HG03139 (cell line): ENCODE measurements at regions not wholly inside any gene's neighbourhood (a gene's known extent, or its start where the extent isn't known, plus 50 kb on each side); places are given as distances from the start of the nearest gene placed in this dataset.
"Not testable (repeated sequence)": the region's sequence is repeated elsewhere in the genome, so short reads cannot be mapped to it uniquely, and the experiment has no call there.

ENCODE experiments used
- ATAC-seq: cut with Tn5 transposase; IDR thresholded peaks from one replicate; pipeline ENCODE4 v1.9.1; 2021; ENCODE audit not compliant: unreplicated experiment

DNA sequence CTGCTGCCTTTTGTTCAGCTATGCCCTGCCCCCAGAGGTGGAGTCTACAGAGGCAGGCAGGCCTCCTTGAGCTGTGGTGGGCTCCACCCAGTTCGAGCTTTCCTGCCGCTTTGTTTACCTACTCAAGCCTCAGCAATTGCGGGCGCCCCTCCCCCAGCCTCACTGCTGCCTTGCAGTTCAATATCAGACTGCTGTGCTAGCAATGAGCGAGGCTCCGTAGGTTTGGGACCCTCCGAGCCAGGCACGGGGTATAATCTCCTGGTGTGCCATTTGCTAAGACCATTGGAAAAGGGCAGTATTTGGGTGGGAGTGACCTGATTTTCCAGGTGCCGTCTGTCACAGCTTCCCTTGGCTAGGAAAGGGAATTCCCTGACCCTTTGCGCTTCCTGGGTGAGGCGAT is 51.9 kb downstream of the DIPK2A start:
- not testable (repeated sequence) for ATAC-seq

DNA sequence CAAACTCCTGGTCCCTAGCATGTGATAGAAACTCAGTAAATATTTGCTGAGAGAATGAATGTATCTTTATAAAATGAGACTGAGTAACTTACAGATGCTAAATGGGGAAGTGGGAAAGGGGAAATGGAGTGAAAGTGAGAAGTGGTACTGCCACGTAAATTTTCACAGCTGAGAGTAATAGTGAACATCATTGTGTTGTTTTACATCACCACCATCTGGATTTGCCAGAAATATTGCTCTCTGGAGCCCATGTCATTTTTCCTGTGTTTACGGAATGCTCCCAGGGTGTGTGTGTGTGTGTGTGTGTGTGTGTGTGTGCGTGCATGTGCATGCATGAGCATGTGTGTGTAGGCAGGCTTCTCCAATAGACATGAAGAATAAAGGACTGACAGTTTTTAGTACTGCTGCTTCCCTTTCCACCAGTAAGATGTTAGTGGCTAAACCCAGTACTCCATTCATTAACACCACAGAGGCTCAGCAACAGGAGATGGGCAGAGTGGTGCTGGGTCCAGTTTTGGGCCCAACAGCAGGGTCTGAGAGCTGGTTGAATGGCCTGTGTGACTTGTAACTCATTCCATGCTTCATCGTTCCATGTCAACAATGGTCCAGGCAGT is 57.3 kb downstream of the DIPK2A start:
- ATAC-seq = peak; percentile 91

DNA sequence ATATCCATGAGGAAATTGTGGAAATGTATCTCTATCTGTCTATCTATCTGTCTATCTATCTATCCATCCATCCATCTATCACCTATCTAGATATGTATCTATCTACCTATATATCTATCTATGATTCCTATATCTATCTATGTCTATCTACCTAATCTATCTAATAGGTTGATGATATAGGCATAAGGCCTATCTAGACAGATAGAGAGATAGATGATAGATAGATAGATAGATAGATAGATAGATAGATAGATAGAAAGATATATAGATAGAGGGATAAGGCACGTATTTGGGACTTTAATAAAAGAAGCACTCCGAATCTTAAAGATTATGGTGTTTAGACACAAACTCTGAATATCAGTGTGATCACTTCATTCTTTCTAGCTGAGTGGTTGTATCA is 58.1 kb downstream of the DIPK2A start:
- no peak for ATAC-seq

DNA sequence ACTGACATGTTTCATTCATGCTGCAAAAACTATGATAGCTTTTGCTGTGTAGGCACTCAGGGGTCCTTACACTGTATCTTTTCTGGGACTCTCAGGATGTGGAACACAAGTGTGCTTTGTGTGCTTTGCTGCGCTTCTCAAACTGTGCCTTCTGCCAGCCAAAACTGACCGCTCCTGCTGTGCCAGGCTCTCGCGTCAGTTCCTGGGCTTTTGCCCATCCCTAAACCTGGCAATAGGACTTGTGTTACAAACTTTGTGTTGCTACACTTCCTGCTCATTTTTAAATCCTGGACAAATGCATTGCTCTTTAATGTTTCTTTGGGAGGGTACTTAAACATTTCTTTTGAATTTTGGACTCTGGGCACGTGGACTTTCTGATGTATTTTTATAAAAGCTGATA is 60.3 kb downstream of the DIPK2A start:
- ATAC-seq = no peak

DNA sequence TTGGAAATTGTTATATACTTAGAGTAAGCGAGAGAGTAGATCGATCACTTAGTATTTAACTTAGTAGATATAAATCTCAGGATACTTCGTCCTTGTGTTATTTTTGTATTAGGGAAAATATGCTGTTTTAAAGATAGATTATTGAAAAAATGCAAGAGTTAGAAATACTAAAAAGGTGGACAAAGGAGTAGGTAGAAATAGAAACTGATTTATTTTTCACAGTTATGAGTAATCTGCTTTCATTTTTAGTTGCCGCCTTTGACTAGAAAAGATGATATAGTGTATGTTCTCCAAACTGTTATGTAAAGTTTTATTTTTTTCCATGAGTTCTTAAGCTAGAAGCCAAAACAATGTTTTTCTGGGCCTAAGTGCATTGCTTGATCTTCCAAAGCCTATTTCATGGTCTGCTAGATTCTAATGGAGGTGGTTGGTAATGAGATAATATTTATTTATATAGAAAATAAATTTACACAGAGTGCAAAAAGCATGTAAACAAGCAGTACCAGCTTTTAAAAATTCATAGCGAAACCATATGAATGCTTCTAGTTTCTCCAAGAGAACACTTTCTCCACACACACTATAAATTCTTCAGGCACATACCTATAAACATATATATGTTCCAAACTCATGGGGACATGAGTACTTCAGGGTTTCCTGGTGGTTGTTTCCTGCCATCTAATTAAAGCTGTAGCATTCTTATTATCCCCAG is 61.1 kb downstream of the DIPK2A start:
- peak; percentile 41 for ATAC-seq

DNA sequence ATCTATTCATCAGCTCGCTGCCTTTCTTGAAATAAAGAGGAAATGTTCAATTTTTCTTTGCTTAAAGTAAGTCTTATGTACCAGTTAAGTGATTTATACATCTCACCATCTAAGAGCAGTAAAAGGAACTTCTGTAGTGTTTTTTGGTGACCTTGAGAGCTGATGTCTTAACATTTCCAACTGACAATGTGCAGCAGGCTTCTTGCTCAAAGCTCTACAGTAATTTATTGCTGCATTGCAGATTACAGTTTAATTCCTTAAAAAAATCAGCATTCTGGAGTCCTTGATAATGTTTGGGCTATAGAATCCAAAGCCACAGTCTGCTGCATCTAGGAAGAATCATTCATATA is 61.6 kb downstream of the DIPK2A start:
- no peak for ATAC-seq

DNA sequence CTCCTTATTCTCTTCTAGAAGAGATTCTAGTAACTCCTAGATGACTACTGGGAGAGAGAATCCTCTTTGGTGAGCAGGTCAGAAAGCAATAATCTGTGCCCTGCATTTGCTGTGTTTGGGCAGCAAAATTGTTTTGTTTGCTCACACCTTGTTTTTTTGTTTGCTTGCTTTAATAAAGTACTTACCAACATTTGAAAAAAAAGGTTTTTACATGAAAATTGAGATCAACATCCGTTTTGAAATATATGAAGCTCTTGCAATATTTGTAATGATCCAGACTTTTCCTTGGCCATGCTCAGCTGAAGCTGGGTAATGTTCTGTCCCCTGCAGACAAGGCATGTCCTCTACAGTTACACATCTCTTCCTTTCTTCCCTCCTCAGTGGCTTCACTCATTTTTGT is 62.2 kb downstream of the DIPK2A start:
- ATAC-seq = no peak

DNA sequence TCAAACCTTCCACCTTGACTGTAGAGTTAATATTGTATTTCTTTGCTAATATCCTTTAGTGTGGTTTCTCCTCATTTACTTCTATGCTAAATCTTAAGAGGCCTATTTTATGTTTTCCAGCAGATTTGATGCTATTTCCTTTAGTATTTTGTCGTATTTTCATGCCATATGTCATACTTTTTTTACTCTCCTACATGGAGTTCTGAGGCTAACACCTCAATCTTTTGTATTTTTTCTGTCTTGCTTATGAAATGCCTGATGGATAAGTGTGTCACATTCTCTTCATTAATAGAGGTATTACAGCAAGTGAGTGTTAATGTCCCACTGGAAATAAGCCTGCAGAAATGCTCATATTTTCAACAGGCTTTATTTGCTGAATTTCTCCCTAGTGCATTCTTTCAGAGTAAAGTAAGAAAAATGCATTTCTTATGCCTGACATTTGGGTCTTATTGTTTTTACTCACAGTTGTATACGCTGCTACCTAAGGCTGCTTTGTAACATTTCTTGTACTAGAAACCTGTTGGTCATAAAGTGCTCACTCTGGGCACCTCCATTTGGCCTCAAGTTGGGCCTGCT is 63.2 kb downstream of the DIPK2A start:
- no peak for ATAC-seq

DNA sequence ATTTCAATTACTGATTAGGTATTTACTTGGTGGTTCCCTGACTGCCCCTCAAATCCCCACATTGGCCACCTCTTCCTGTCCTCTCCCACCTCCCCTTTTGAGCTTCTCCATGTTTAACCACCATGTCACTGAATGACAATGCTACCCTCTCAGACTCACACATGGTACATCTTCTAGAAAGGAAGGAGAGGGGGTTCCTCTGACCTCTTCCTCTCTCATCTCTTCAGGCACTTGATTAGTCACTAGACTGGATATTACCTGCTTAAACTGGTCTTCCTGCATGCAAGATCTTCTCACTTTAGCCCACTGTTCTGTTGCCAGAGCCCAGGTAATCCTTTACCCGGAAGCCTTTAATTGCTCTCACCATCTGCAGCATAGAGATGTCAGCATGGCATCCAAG is 64.9 kb downstream of the DIPK2A start:
- no peak for ATAC-seq

DNA sequence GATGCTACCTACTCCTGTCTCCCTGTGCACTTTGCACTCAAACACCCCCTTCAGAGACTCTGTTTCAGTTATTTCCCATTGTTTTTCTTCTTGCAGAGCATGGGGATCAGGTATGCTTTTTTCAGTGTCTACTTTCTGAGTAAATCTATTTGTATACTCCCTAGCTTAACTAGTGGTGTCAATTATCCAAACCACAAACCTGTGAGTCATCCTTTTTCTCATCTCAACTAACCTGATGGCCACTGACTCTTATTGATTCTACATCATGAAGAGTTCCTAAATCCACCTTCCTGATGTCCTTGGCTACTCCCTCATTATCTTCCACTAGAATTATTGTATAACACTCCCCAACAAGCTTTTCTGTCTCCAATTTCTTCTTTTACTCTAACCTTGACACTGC is 68.0 kb downstream of the DIPK2A start:
- ATAC-seq = no peak

DNA sequence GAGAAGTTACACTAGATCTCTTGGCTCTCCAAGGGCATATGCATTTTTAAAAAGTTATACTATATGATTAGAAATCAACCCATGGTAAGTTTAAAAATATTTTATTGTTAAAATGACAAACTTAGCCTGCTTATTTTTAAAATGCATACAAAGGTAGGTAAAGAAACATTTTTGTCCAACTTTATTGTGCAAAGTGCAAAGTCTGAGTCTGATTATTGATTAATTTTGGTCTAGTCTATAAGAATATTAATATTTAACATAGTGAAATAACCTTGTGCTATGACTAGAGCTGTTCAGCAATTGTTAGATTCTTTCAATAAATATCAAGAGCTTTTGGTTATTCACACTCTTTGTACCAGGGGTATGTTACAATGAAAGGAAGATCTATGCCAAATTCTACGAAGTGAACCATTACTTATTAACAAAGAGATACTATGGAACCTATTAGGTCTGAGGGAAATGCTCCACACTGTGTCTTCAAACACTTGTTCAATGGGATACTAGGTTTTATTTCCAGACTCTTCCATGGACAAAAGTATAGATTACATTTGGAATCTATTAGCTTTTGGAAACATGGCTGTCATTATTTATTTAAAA is 70.4 kb downstream of the DIPK2A start:
- no peak for ATAC-seq

DNA sequence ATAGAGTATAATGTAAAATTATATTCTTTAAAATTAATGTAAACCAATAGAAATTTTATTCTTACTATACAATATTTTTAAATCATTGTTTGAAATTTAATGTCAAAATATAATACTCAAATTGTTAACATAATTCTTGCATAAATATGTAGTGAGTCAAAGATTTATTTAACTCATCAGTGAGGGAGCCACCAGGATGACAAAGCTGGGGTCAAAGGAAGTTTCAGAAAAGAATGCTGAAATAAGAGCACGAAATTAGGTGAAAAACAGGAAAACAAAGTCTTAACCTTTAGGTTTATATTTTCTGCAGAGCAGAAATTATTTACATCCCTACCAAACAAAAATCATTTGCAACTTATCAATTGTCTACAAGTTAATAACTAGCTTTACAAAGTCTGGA is 74.1 kb downstream of the DIPK2A start:
- ATAC-seq = no peak

DNA sequence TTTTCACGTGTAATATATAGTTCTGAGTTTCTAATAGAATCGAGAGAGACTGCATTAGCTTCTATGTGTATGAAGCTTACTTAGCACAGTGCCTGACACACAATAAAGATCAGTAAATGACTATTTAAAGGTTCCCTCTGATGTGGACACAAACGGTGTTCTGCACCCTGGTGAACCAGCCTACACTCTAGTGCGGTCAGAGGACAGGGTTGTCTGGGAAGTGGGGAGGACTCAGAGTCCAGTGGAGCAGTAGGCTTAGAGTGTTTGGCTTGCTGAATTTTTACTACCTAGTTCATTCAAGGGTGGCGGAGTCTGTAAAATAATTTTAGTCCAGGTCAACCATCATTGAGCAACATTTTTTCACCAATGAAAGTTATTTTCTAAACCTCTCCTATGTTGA is 77.8 kb downstream of the DIPK2A start:
- ATAC-seq = no peak

DNA sequence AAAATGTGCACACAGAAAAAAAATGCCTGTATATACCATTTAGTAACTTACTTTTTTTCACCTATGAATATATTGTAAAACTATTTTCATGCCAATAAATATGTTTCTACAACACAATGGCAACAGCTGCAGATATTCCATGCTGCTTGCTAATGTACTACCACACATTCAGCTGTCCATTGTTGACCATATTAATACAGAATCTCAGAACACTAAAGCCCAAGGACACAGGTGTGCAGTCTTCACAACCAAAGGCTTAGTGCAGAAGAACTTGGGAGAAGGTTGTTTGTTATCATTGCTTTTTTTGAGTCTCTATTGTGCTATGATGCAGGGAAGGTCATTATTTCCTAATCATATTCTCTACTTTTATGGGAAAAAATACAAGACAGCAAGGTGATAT is 79.6 kb downstream of the DIPK2A start:
- ATAC-seq = no peak

DNA sequence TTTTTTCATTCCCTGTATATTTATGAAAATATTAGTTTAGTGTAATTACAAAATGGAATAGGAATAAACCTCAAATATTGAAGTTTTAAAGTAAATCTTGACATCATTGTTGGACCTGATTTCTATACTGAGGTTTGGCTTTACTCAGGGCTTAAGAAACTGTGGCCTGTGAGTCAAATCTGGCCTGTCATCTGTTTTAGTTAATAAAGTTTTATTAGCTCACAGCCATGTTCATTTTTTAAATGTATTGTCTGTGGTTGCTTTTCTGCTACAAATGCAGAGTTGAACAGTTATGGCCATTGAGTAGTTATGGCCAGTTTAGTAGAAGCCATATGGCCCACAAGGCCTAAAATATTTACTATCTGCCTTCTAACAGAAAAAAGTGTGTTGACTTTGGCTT is 80.7 kb downstream of the DIPK2A start:
- ATAC-seq = no peak

DNA sequence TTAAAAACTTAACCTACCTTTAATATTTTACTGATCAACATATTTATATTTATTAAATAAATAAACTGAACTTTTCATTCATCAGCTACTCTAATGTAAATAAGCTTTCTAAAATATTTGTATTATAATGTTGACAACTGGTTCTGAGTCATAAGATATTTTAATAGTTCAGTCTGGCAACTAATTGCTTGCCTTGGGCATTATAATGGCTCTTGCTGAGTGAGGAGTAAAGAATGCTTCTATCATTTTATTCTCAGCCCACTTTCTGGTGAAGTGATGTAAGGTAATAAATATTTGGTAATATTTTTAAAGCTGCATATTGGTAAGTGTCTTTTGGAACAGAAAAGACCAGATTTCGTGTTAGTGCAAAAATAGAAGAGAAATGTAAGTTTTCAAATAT is 81.5 kb downstream of the DIPK2A start:
- ATAC-seq = no peak

DNA sequence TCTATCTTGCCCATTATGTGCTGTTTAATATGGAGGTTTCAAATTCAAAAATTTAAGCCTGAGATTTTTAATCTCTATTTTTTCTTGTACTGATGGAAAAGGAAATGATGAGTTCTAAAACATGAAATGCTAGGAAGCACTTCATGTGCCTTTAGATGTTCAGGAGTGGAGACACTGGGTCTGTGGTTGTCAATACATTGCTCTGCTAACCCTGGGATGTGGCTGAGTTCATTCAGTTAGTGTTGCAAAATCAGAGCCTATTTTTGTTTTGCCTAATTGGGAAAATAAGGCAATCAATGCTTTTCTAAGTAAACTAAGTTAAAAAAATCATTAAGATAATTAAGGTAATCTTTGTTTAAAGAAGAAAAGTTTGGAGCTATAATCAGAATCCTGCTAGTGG is 83.1 kb downstream of the DIPK2A start:
- no peak for ATAC-seq

DNA sequence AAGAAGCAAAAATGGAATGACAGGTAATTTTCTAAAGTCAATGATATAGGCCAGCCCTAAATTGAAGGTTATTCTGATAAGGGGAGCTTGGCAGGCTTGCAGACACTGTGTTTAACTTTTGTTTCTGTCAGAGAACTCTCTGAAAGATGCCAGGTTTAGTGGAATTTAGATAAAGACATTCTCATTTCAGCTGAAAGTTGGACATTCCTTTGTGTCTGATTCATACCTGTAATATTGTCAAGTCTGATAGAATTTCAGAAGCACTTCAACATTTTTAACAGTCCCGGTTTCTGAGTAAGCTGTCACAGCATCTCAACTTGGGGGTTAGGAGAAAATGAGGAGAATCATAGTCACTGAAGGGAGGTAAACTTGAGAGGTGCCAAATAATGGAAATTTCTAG is 84.0 kb downstream of the DIPK2A start:
- ATAC-seq = no peak

DNA sequence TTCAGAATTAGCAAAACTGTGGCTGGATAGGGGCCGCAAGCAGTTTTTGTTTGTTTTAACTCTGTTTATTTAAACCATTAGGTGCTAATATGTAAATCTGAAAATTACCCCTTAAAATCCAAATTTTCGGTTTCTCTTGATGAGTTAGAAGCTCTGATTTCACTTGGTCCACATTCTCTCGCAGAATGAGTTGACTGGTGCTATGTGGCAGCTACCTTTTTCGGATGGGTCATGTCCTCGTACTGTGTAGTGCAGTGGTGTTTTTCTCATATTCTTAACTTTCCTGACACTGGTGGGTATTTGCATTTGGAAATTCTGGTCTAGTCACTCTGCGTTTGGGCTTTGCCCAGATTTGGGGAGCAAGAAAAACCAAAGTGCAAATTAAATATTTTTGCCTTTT is 87.1 kb downstream of the DIPK2A start:
- no peak for ATAC-seq

DNA sequence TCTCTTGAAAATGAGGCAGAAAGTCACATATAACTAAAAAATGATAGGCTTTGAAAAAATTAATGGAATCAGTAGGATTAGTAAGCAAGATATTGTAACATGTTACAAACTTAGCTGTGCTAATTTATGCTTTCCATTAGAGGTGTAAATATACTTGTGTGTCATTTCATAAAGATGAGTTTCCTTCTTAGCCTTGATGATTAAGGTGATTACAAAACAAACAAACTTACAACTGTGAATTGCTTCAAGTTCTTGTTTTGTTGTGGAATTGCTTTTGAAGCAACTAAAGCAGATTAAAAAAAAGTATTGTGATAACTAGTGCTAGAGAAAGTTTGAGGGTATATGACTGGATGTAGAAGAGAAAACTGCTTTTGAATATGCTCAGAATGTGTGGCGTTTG is 87.9 kb downstream of the DIPK2A start:
- no peak for ATAC-seq

DNA sequence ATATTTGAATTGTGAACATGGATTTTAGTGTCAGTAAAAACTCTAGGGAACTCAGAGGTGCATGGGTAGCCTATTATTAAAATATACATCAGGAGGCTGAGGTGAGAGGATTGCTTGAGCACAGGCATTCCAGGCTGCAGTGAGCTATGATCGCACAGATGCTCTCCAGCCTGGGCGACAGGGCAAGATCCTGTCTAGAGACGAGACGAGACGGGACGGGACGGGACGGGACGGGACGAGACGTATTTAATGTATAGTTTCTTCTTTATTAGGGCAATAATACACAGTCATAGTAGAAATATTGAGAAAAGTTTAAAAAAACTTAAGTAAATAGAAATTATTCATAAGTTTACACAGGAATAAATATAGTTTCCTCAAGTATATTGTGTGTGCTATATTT is 89.3 kb downstream of the DIPK2A start:
- ATAC-seq = no peak

DNA sequence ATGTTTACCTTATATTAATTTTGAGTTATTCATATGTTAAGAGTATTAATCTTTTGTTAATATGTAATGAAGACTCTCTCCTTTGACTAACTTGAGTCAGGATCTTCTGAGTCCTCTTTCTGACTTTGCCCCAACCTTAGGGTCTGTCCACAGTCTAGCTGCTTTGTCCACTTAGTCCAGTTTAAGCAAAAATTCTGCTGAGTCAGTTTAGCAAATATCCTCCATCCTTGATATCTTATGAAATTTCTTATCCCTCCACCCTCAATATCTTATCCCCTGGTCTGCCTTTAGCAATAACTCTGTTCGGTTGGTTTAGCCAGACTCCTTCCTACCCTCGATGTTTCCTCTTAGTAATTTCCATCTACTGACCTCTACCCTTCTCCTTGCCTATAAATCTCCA is 91.7 kb downstream of the DIPK2A start:
- ATAC-seq = no peak
